ENCODE measurements at regions not wholly inside any gene's neighbourhood (a gene's known extent, or its start where the extent isn't known, plus 50 kb on each side); places are given as distances from the start of the nearest gene placed in this dataset.
"Not testable (repeated sequence)": the region's sequence is repeated elsewhere in the genome, so short reads cannot be mapped to it uniquely, and the experiment has no call there.

GRCh38 chr4:118410138-118410537 is 57.3 kb upstream of the PRSS12 start:
- DNase-seq (ENCODE audit: low read depth in 3 of 3): no peak

GRCh38 chr4:118417325-118417724 is 64.5 kb upstream of the PRSS12 start:
- no peak for DNase-seq (ENCODE audit: low read depth in 3 of 3)

GRCh38 chr4:118417800-118418199 is 65.0 kb upstream of the PRSS12 start:
- not testable (repeated sequence) for DNase-seq (ENCODE audit: low read depth in 3 of 3)

GRCh38 chr4:118418396-118418795 is 65.6 kb upstream of the PRSS12 start:
- DNase-seq (ENCODE audit: low read depth in 3 of 3): not testable (repeated sequence)

GRCh38 chr4:118419626-118420025 is 66.8 kb upstream of the PRSS12 start:
- DNase-seq (ENCODE audit: low read depth in 3 of 3): not testable (repeated sequence)

GRCh38 chr4:118424062-118424461 is 71.3 kb upstream of the PRSS12 start:
- DNase-seq (ENCODE audit: low read depth in 3 of 3): peak in 2 of 3 experiments; percentile 13 to 48

- not testable (repeated sequence) for DNase-seq (ENCODE audit: low read depth in 3 of 3)
These were observed 76.1 kb upstream of the PRSS12 start for GRCh38 chr4:118428881-118429280.

GRCh38 chr4:118432359-118432758 is 79.6 kb upstream of the PRSS12 start:
- DNase-seq (ENCODE audit: low read depth in 3 of 3): not testable (repeated sequence)

GRCh38 chr4:118433612-118434375 is 81.0 kb upstream of the PRSS12 start:
- not testable (repeated sequence) for DNase-seq (ENCODE audit: low read depth in 3 of 3)

GRCh38 chr4:118435415-118435814 is 82.6 kb upstream of the PRSS12 start:
- not testable (repeated sequence) for DNase-seq (ENCODE audit: low read depth in 3 of 3)

- not testable (repeated sequence) for DNase-seq (ENCODE audit: low read depth in 3 of 3)
These were observed 89.5 kb upstream of the PRSS12 start for GRCh38 chr4:118442115-118442837.

- not testable (repeated sequence) for DNase-seq (ENCODE audit: low read depth in 3 of 3)
These were observed 94.6 kb upstream of the PRSS12 start for GRCh38 chr4:118447397-118447796.

GRCh38 chr4:118454857-118455256 is 102.1 kb upstream of the PRSS12 start:
- DNase-seq (ENCODE audit: low read depth in 3 of 3): not testable (repeated sequence)

GRCh38 chr4:118461435-118461834 is 108.6 kb upstream of the PRSS12 start:
- not testable (repeated sequence) for DNase-seq (ENCODE audit: low read depth in 3 of 3)

GRCh38 chr4:118465831-118466230 is 113.0 kb upstream of the PRSS12 start:
- DNase-seq (ENCODE audit: low read depth in 3 of 3): not testable (repeated sequence)

- DNase-seq (ENCODE audit: low read depth in 3 of 3): not testable (repeated sequence)
These were observed 121.3 kb upstream of the PRSS12 start for GRCh38 chr4:118474001-118474626.

GRCh38 chr4:118474771-118475170 is 122.0 kb upstream of the PRSS12 start:
- DNase-seq (ENCODE audit: low read depth in 3 of 3): not testable (repeated sequence)

GRCh38 chr4:118475901-118476300 is 123.1 kb upstream of the PRSS12 start:
- DNase-seq (ENCODE audit: low read depth in 3 of 3): not testable (repeated sequence)

GRCh38 chr4:118477826-118478225 is 125.0 kb upstream of the PRSS12 start:
- DNase-seq (ENCODE audit: low read depth in 3 of 3): not testable (repeated sequence)

GRCh38 chr4:118485801-118486314 is 133.1 kb upstream of the PRSS12 start:
- DNase-seq (ENCODE audit: low read depth in 3 of 3): not testable (repeated sequence)

- not testable (repeated sequence) for DNase-seq (ENCODE audit: low read depth in 3 of 3)
These were observed 140.2 kb upstream of the PRSS12 start for GRCh38 chr4:118492963-118493362.

GRCh38 chr4:118494437-118494836 is 141.6 kb upstream of the PRSS12 start:
- DNase-seq (ENCODE audit: low read depth in 3 of 3): not testable (repeated sequence)

Measured in stimulated activated CD4-positive, alpha-beta T cell treated with anti-CD3 and anti-CD28 coated beads, TNF-alpha, amount 100 ng/mL, for 24 hours (primary cell).